T-helper 1 cell (primary cell): ENCODE measurements at regions not wholly inside any gene's neighbourhood (a gene's known extent, or its start where the extent isn't known, plus 50 kb on each side); places are given as distances from the start of the nearest gene placed in this dataset.

Source experiments
- DNase-seq, 5 donors: peaks; one replicate each; pipeline ENCODE4 v3.0.0-alpha.2; 2012 to 2020

GRCh38 chr3:174408310-174408709 lies 450.8 kb upstream of the NAALADL2 start:
- DNase-seq: no peak

GRCh38 chr3:174409086-174409743 lies 449.9 kb upstream of the NAALADL2 start:
- no peak for DNase-seq

- no peak for DNase-seq
Measured at GRCh38 chr3:174413062-174413912, 445.8 kb upstream of the NAALADL2 start.

GRCh38 chr3:174414902-174415301 lies 444.2 kb upstream of the NAALADL2 start:
- no peak for DNase-seq

GRCh38 chr3:174417573-174417972 lies 441.6 kb upstream of the NAALADL2 start:
- DNase-seq: no peak

GRCh38 chr3:174419216-174419615 lies 439.9 kb upstream of the NAALADL2 start:
- DNase-seq: no peak

GRCh38 chr3:174423936-174424335 lies 435.2 kb upstream of the NAALADL2 start:
- DNase-seq: no peak

GRCh38 chr3:174424656-174425055 lies 434.5 kb upstream of the NAALADL2 start:
- DNase-seq: no peak

- DNase-seq: no peak
Measured at GRCh38 chr3:174425422-174425821, 433.7 kb upstream of the NAALADL2 start.

- no peak for DNase-seq
Measured at GRCh38 chr3:174430986-174431385, 428.1 kb upstream of the NAALADL2 start.

- no peak for DNase-seq
Measured at GRCh38 chr3:174431717-174432116, 427.4 kb upstream of the NAALADL2 start.

- DNase-seq: no peak
Measured at GRCh38 chr3:174436367-174436766, 422.8 kb upstream of the NAALADL2 start.

GRCh38 chr3:174438501-174439145 lies 420.5 kb upstream of the NAALADL2 start:
- no peak for DNase-seq

GRCh38 chr3:174439331-174440252 lies 419.5 kb upstream of the NAALADL2 start:
- no peak for DNase-seq

GRCh38 chr3:174440253-174440701 lies 418.9 kb upstream of the NAALADL2 start:
- no peak for DNase-seq

- DNase-seq: peak in 1 of 5 donors; percentile 13
Measured at GRCh38 chr3:174440741-174441587, 418.2 kb upstream of the NAALADL2 start.

- no peak for DNase-seq
Measured at GRCh38 chr3:174441588-174442301, 417.4 kb upstream of the NAALADL2 start.

GRCh38 chr3:174442302-174442682 lies 416.8 kb upstream of the NAALADL2 start:
- DNase-seq: no peak

GRCh38 chr3:174444391-174444790 lies 414.7 kb upstream of the NAALADL2 start:
- no peak for DNase-seq

GRCh38 chr3:174457758-174458157 lies 401.4 kb upstream of the NAALADL2 start:
- DNase-seq: no peak

- DNase-seq: no peak
Measured at GRCh38 chr3:174460831-174461230, 398.3 kb upstream of the NAALADL2 start.
